WTC11 (cell line): ENCODE measurements at regions not wholly inside any gene's neighbourhood (a gene's known extent, or its start where the extent isn't known, plus 50 kb on each side); places are given as distances from the start of the nearest gene placed in this dataset.

Experiments
- ATAC-seq: fragments of 200-7000 bp; cut with Tn5 transposase; 2 replicates; pipeline ENCODE4 v1.10.0; 2021; ENCODE audit warnings: mild to moderate bottlenecking, moderate library complexity
- CTCF ChIA-PET: fragments of 300-600 bp; sonication (Branson Sonifier 250); formaldehyde crosslinking; loops from one replicate; lab custom pipeline; 2021; ENCODE audit warnings: antibody characterized with exemption; lab: Charles Lee
- POLR2A ChIA-PET: fragments of 350-600 bp; sonication (Branson Sonifier 250); formaldehyde crosslinking; loops from one replicate; lab custom pipeline; 2021; ENCODE audit warnings: antibody characterized with exemption; lab: Charles Lee
- DNase-seq: peaks from one replicate; pipeline ENCODE4 v3.0.0; 2021; ENCODE audit warnings: low spot score
- H3K27ac Mint-ChIP-seq: 2 replicates; pipeline ENCODE4 v1.8.0; 2021; ENCODE audit warnings: mixed read lengths
- H3K27me3 Mint-ChIP-seq: 2 replicates; pipeline ENCODE4 v1.8.0; 2021; ENCODE audit warnings: low read depth, mild to moderate bottlenecking, moderate library complexity, mixed read lengths
- H3K36me3 Mint-ChIP-seq: 2 replicates; pipeline ENCODE4 v1.8.0; 2021; ENCODE audit warnings: mixed read lengths
- H3K4me1 Mint-ChIP-seq: 2 replicates; pipeline ENCODE4 v1.8.0; 2022; ENCODE audit warnings: mixed read lengths
- H3K4me3 Mint-ChIP-seq: 2 replicates; pipeline ENCODE4 v1.8.0; 2021; ENCODE audit warnings: mild to moderate bottlenecking, moderate library complexity, mixed read lengths
- H3K9me3 Mint-ChIP-seq: 2 replicates; pipeline ENCODE4 v1.8.0; 2021; ENCODE audit warnings: mixed read lengths
- AR ChIP-seq: fragments of 250-450 bp; sonication (Bioruptor Pico); IDR thresholded peaks from 2 replicates; pipeline ENCODE4 v1.9.0; 2021; ENCODE audit warnings: mild to moderate bottlenecking
- ATF1 ChIP-seq: sonication (generic); formaldehyde crosslinking; IDR thresholded peaks from 2 replicates; pipeline ENCODE4 v1.8.1; 2023; ENCODE audit warnings: mild to moderate bottlenecking, moderate library complexity, missing genetic modification reagents
- ATF2 ChIP-seq: sonication (generic); formaldehyde crosslinking; IDR thresholded peaks from 2 replicates; pipeline ENCODE4 v1.8.1; 2022; ENCODE audit warnings: low read depth, missing genetic modification reagents, borderline replicate concordance
- ATF3 ChIP-seq: sonication (generic); formaldehyde crosslinking; conservative IDR thresholded peaks from 2 replicates; pipeline ENCODE4 v1.8.1; 2022; ENCODE audit warnings: mild to moderate bottlenecking, missing genetic modification reagents
- E2F5 ChIP-seq: sonication (generic); formaldehyde crosslinking; IDR thresholded peaks from 2 replicates; pipeline ENCODE4 v1.8.1; 2022; ENCODE audit warnings: mild to moderate bottlenecking, moderate library complexity, missing genetic modification reagents
- ELF4 ChIP-seq: sonication (generic); formaldehyde crosslinking; IDR thresholded peaks from 2 replicates; pipeline ENCODE4 v1.8.1; 2022; ENCODE audit warnings: low read depth, mild to moderate bottlenecking, moderate library complexity, missing genetic modification reagents
- ERG ChIP-seq: fragments of 250-450 bp; sonication (Bioruptor Pico); IDR thresholded peaks from 2 replicates; pipeline ENCODE4 v1.8.0; 2021; ENCODE audit warnings: mild to moderate bottlenecking
- JUN ChIP-seq: sonication (generic); formaldehyde crosslinking; IDR thresholded peaks from 2 replicates; pipeline ENCODE4 v1.8.0; 2023; ENCODE audit warnings: mild to moderate bottlenecking, missing genetic modification reagents
- NFATC4 ChIP-seq: fragments of 250-450 bp; sonication (Bioruptor Pico); IDR thresholded peaks from 2 replicates; pipeline ENCODE4 v1.9.0; 2021; ENCODE audit warnings: mild to moderate bottlenecking
- NR3C1 ChIP-seq: sonication (generic); formaldehyde crosslinking; conservative IDR thresholded peaks from 2 replicates; pipeline ENCODE4 v1.8.1; 2023; ENCODE audit warnings: low read depth, mild to moderate bottlenecking, missing genetic modification reagents
- PRDM15 ChIP-seq: sonication (generic); formaldehyde crosslinking; IDR thresholded peaks from 2 replicates; pipeline ENCODE4 v1.8.0; 2022; ENCODE audit warnings: missing genetic modification reagents
- RORB ChIP-seq: fragments of 250-450 bp; sonication (Bioruptor Pico); IDR thresholded peaks from 2 replicates; pipeline ENCODE4 v1.9.0; 2021; ENCODE audit warnings: mild to moderate bottlenecking
- STAT6 ChIP-seq: sonication (generic); formaldehyde crosslinking; conservative IDR thresholded peaks from 2 replicates; pipeline ENCODE4 v1.8.1; 2023; ENCODE audit warnings: mild to moderate bottlenecking, low read depth, missing genetic modification reagents, moderate library complexity
- TEAD1 ChIP-seq: sonication (generic); formaldehyde crosslinking; IDR thresholded peaks from 2 replicates; pipeline ENCODE4 v1.8.0; 2022; ENCODE audit warnings: mild to moderate bottlenecking, missing genetic modification reagents
- ZNF121 ChIP-seq: sonication (generic); formaldehyde crosslinking; IDR thresholded peaks from 2 replicates; pipeline ENCODE4 v1.8.0; 2023; ENCODE audit warnings: missing genetic modification reagents
- ZNF416 ChIP-seq: fragments of 250-450 bp; sonication (Bioruptor Pico); IDR thresholded peaks from 2 replicates; pipeline ENCODE4 v1.9.0; 2021; ENCODE audit warnings: mild to moderate bottlenecking, inconsistent platforms
- ZNF532 ChIP-seq: fragments of 250-450 bp; sonication (Bioruptor Pico); IDR thresholded peaks from 2 replicates; pipeline ENCODE4 v1.9.0; 2021; ENCODE audit warnings: mild to moderate bottlenecking, borderline replicate concordance

- H3K9me3 Mint-ChIP-seq = no peaks in the 10 kb centered on the region
- H3K36me3 Mint-ChIP-seq = no peaks in the 10 kb centered on the region; the same call in 1 of the 2 replicates
- H3K4me1 Mint-ChIP-seq = peaks cover 35% of the 10 kb centered on the region
- TF ChIP-seq NR3C1 (CRISPR knock-in tag) (no peak), ATF1 (no peak), TEAD1 (CRISPR knock-in tag) (no peak), ZNF416 (CRISPR knock-in tag) (no peak), ZNF532 (CRISPR knock-in tag) (no peak), PRDM15 (CRISPR knock-in tag) (no peak), RORB (no peak), AR (CRISPR knock-in tag) (no peak), ZNF121 (CRISPR knock-in tag) (no peak), ATF2 (CRISPR knock-in tag) (no peak), ELF4 (CRISPR knock-in tag) (no peak), ATF3 (CRISPR knock-in tag) (no peak), NFATC4 (CRISPR knock-in tag) (no peak), STAT6 (CRISPR knock-in tag) (no peak), E2F5 (CRISPR knock-in tag) (no peak), JUN (no peak), ERG (CRISPR knock-in tag) (no peak)
- TF ChIP-seq, all 79 proteins: peak for 0
- H3K27ac Mint-ChIP-seq = no peak overlapping the region; the same call in 1 of the 2 replicates
- ATAC-seq (no peak), DNase-seq (no peak)
- ChIA-PET POLR2A (no interaction called here), CTCF (no interaction called here)
- no peak overlapping the region for H3K4me3 Mint-ChIP-seq
- no peaks in the 10 kb centered on the region for H3K27me3 Mint-ChIP-seq
Measured at GRCh38 chr6:21997119-21998037, 299.5 kb downstream of the PRL start.
